HEK293T (cell line): ENCODE measurements at regions not wholly inside any gene's neighbourhood (a gene's known extent, or its start where the extent isn't known, plus 50 kb on each side); places are given as distances from the start of the nearest gene placed in this dataset.

Experiments
- FOXA1 ChIP-seq: fragments of 450-650 bp; IDR thresholded peaks from 2 replicates; pipeline ENCODE4 v1.6.1; 2016; ENCODE audit warnings: mild to moderate bottlenecking
- SP1 ChIP-seq: fragments of 450-650 bp; IDR thresholded peaks from 2 replicates; pipeline ENCODE4 v1.6.1; 2017
- TARDBP ChIP-seq: fragments of 450-650 bp; IDR thresholded peaks from 2 replicates; pipeline ENCODE4 v1.6.1; 2016
- ZNF384 ChIP-seq: fragments of 450-650 bp; IDR thresholded peaks from 2 replicates; pipeline ENCODE4 v1.6.1; 2016

- no peak for TF ChIP-seq FOXA1
- no peak for TF ChIP-seq TARDBP
- TF ChIP-seq SP1, result no peak
- no peak for TF ChIP-seq ZNF384
Measured at GRCh38 chr18:60563082-60563481, 190.5 kb upstream of the MC4R start.
